ENCODE measurements at regions not wholly inside any gene's neighbourhood (a gene's known extent, or its start where the extent isn't known, plus 50 kb on each side); places are given as distances from the start of the nearest gene placed in this dataset.
A peak's percentile ranks its signal among the peaks of the same experiment; 100 is the strongest.

GRCh38 chr6:25057111-25057905 lies 121.5 kb upstream of the RIPOR2 start:
- H3K36me3 Mint-ChIP-seq = no peaks in the 10 kb centered on the region
- H3K27me3 ChIP-seq (ENCODE audit: control insufficient read depth, insufficient read depth, low read length) = no peaks in the 10 kb centered on the region
- no peak overlapping the region for H3K4me3 Mint-ChIP-seq
- peaks cover 39 to 45% of the 10 kb centered on the region in 2 donors for H3K4me1 Mint-ChIP-seq
- intact Hi-C loops (cut with micrococcal nuclease) = no loop called here
- peaks cover 0 to 2% of the 10 kb centered on the region in 2 donors for H3K9me3 Mint-ChIP-seq
- H3K27ac Mint-ChIP-seq = peak overlapping the region; percentile 22 to 85
- WGBS (ENCODE audit: insufficient coverage) = 91% methylated on average over 7 of the region's 7 CpGs
- ATAC-seq (no peak), DNase-seq (no peak)
- H3K4me3 ChIP-seq (ENCODE audit: low read length) = no peak overlapping the region
- no peaks in the 10 kb centered on the region for H3K9me3 ChIP-seq (ENCODE audit: control insufficient read depth, insufficient read depth, low read length)
- no peaks in the 10 kb centered on the region for H3K36me3 ChIP-seq (ENCODE audit: control insufficient read depth, insufficient read depth, low read length)
- H3K4me1 ChIP-seq (ENCODE audit: control insufficient read depth, insufficient read depth, low read length) = peaks cover 41% of the 10 kb centered on the region
- H3K27me3 Mint-ChIP-seq (ENCODE audit: low read depth in 2 of 2) = no peaks in the 10 kb centered on the region
- H3K27ac ChIP-seq (ENCODE audit: low read length) = peak overlapping the region; percentile 76
- no peak for TF ChIP-seq CTCF (IDR thresholded peaks at IDR 0.05)

DNA sequence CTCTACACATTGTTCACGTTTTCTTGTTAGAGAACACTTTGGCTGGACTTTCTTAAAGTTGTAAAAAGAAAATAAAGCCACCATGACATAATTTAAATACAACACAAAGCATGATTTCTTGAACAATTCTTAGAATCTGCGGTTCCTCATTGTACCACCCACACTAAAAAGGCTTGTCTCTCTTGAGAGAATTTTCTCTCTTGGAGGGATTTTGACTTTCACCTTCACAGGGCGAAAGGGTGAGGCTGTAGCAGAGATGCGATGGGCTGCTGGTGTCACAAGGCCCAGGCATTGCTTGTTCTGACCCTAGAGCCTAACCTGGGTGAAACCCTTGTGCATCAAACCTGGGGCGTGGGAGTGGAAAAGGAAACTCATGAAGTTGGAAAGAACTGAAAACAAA lies 122.7 kb upstream of the RIPOR2 start:
- intact Hi-C loops (cut with micrococcal nuclease) = no loop called here
- Mint-ChIP-seq H3K36me3 (no peaks in the 10 kb centered on the region), H3K4me1 (peaks cover 34 to 39% of the 10 kb centered on the region in 2 donors), H3K9me3 (peaks cover 0 to 2% of the 10 kb centered on the region in 2 donors), H3K27me3 (ENCODE audit: low read depth in 2 of 2) (no peaks in the 10 kb centered on the region), H3K27ac (no peak overlapping the region), H3K4me3 (no peak overlapping the region)
- ATAC-seq = no peak
- TF ChIP-seq CTCF (IDR thresholded peaks at IDR 0.05) = no peak
- peaks cover 34% of the 10 kb centered on the region for H3K4me1 ChIP-seq (ENCODE audit: control insufficient read depth, insufficient read depth, low read length)
- no peak overlapping the region for H3K4me3 ChIP-seq (ENCODE audit: low read length)
- H3K27ac ChIP-seq (ENCODE audit: low read length) = no peak overlapping the region
- 86% methylated on average over 3 of the region's 5 CpGs for WGBS (ENCODE audit: insufficient coverage)
- no peaks in the 10 kb centered on the region for H3K36me3 ChIP-seq (ENCODE audit: control insufficient read depth, insufficient read depth, low read length)
- H3K27me3 ChIP-seq (ENCODE audit: control insufficient read depth, insufficient read depth, low read length) = no peaks in the 10 kb centered on the region
- no peak for DNase-seq
- H3K9me3 ChIP-seq (ENCODE audit: control insufficient read depth, insufficient read depth, low read length) = no peaks in the 10 kb centered on the region

GRCh38 chr6:25058941-25059340 lies 123.2 kb upstream of the RIPOR2 start:
- Histone ChIP-seq H3K4me1 (ENCODE audit: control insufficient read depth, insufficient read depth, low read length) (peaks cover 29% of the 10 kb centered on the region), H3K27me3 (ENCODE audit: control insufficient read depth, insufficient read depth, low read length) (no peaks in the 10 kb centered on the region), H3K27ac (ENCODE audit: low read length) (no peak overlapping the region), H3K9me3 (ENCODE audit: control insufficient read depth, insufficient read depth, low read length) (no peaks in the 10 kb centered on the region), H3K4me3 (ENCODE audit: low read length) (no peak overlapping the region), H3K36me3 (ENCODE audit: control insufficient read depth, insufficient read depth, low read length) (no peaks in the 10 kb centered on the region)
- Mint-ChIP-seq H3K9me3 (peaks cover 0 to 2% of the 10 kb centered on the region in 2 donors), H3K4me1 (peaks cover 30 to 34% of the 10 kb centered on the region in 2 donors), H3K27ac (no peak overlapping the region), H3K27me3 (ENCODE audit: low read depth in 2 of 2) (no peaks in the 10 kb centered on the region), H3K36me3 (no peaks in the 10 kb centered on the region), H3K4me3 (no peak overlapping the region)
- no peak for TF ChIP-seq CTCF (IDR thresholded peaks at IDR 0.05)
- no peak for DNase-seq
- no peak for ATAC-seq
- 95% methylated on average over 4 of the region's 4 CpGs for WGBS (ENCODE audit: insufficient coverage)
- intact Hi-C loops (cut with micrococcal nuclease) = no loop called here

DNA sequence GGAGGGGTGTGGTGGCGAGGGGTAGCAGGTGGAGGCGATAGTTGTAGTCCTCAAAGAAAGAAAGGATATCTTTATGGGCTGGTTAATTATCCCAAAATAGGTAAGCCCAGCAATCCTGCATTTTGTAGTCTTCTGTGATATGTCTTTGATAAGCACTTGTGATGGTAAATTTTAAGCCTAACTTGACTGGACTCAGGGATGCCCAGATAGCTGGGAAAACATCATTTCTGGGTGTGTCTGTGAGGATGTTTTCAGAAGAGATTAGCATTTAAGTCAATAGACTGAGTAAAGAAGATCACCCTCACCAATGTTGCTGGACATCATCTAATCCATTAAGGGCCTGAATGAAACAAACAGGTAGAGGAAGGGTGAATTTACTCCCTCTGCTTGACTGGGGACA lies 124.8 kb upstream of the RIPOR2 start:
- DNase-seq = no peak
- no peak overlapping the region for H3K27ac ChIP-seq (ENCODE audit: low read length)
- peaks cover 0 to 2% of the 10 kb centered on the region in 2 donors for H3K9me3 Mint-ChIP-seq
- no peak overlapping the region for H3K4me3 Mint-ChIP-seq
- ATAC-seq = no peak
- H3K27me3 Mint-ChIP-seq (ENCODE audit: low read depth in 2 of 2) = no peaks in the 10 kb centered on the region
- intact Hi-C loops (cut with micrococcal nuclease) = no loop called here
- no peak overlapping the region for H3K27ac Mint-ChIP-seq
- 100% methylated on average over 2 of the region's 2 CpGs for WGBS (ENCODE audit: insufficient coverage)
- no peaks in the 10 kb centered on the region for H3K27me3 ChIP-seq (ENCODE audit: control insufficient read depth, insufficient read depth, low read length)
- no peak for TF ChIP-seq CTCF (IDR thresholded peaks at IDR 0.05)
- no peak overlapping the region for H3K4me3 ChIP-seq (ENCODE audit: low read length)
- H3K36me3 ChIP-seq (ENCODE audit: control insufficient read depth, insufficient read depth, low read length) = no peaks in the 10 kb centered on the region
- H3K4me1 ChIP-seq (ENCODE audit: control insufficient read depth, insufficient read depth, low read length) = peaks cover 22% of the 10 kb centered on the region
- no peaks in the 10 kb centered on the region for H3K9me3 ChIP-seq (ENCODE audit: control insufficient read depth, insufficient read depth, low read length)
- H3K36me3 Mint-ChIP-seq = no peaks in the 10 kb centered on the region
- peaks cover 18 to 22% of the 10 kb centered on the region in 2 donors for H3K4me1 Mint-ChIP-seq

All from natural killer cell (primary cell).